NB4 (cell line): ENCODE measurements at regions not wholly inside any gene's neighbourhood (a gene's known extent, or its start where the extent isn't known, plus 50 kb on each side); places are given as distances from the start of the nearest gene placed in this dataset.

Experiments
- DNase-seq: peaks from one replicate; pipeline ENCODE4 v3.0.0; 2010; ENCODE audit warnings: low read depth
- H3K4me3 ChIP-seq: one replicate; pipeline ENCODE4 v1.5.1; 2011; ENCODE audit warnings: mild to moderate bottlenecking, low read depth, low read length, moderate library complexity
- CTCF ChIP-seq: IDR thresholded peaks from one replicate; pipeline ENCODE4 v1.5.1; 2012; ENCODE audit warnings: low read depth, low read length
- MAX ChIP-seq: IDR thresholded peaks from 2 replicates; pipeline ENCODE4 v1.6.1; 2011; ENCODE audit warnings: low read depth, low read length
- MYC ChIP-seq: IDR thresholded peaks from 2 replicates; pipeline ENCODE4 v1.6.1; 2011; ENCODE audit warnings: low read depth, low read length
- POLR2A ChIP-seq: IDR thresholded peaks from 2 replicates; pipeline ENCODE4 v1.6.1; 2011; ENCODE audit warnings: mild to moderate bottlenecking; ENCODE audit not compliant: insufficient read length; ENCODE audit errors: extremely low read depth

GRCh38 chr3:86629511-86629910 is 361.4 kb downstream of the VGLL3 start:
- no peak overlapping the region for H3K4me3 ChIP-seq

GRCh38 chr3:86624192-86624591 is 366.8 kb downstream of the VGLL3 start:
- H3K4me3 ChIP-seq: no peak overlapping the region
- TF ChIP-seq POLR2A: no peak
- no peak for TF ChIP-seq CTCF
- no peak for TF ChIP-seq MAX
- TF ChIP-seq MYC: no peak
- DNase-seq: no peak

More at GRCh38 chr3:86629511-86629910, 361.4 kb downstream of the VGLL3 start:
- TF ChIP-seq MAX (no peak), MYC (no peak), CTCF (no peak), POLR2A (no peak)
- DNase-seq: no peak

GRCh38 chr3:86618706-86619105 is 372.2 kb downstream of the VGLL3 start:
- no peak for TF ChIP-seq MYC
- TF ChIP-seq POLR2A: no peak
- TF ChIP-seq MAX: no peak
- TF ChIP-seq CTCF: no peak
- DNase-seq: no peak
- H3K4me3 ChIP-seq: no peak overlapping the region

GRCh38 chr3:86605166-86605565 is 385.8 kb downstream of the VGLL3 start:
- DNase-seq: no peak
- TF ChIP-seq MAX (no peak), POLR2A (no peak), MYC (no peak), CTCF (no peak)
- H3K4me3 ChIP-seq: no peak overlapping the region

- no peak for DNase-seq
- no peak overlapping the region for H3K4me3 ChIP-seq
- TF ChIP-seq MYC (no peak), POLR2A (no peak), MAX (no peak), CTCF (no peak)
Observed at GRCh38 chr3:86595696-86596095, 395.3 kb downstream of the VGLL3 start.

- no peak for DNase-seq
- no peak for TF ChIP-seq POLR2A
- TF ChIP-seq MAX: no peak
- no peak for TF ChIP-seq MYC
- TF ChIP-seq CTCF: no peak
- no peak overlapping the region for H3K4me3 ChIP-seq
Observed at GRCh38 chr3:86594838-86595237, 396.1 kb downstream of the VGLL3 start.
